ENCODE measurements at regions not wholly inside any gene's neighbourhood (a gene's known extent, or its start where the extent isn't known, plus 50 kb on each side); places are given as distances from the start of the nearest gene placed in this dataset.
A peak's percentile ranks its signal among the peaks of the same experiment; 100 is the strongest.

GRCh38 chr7:16204953-16205352 lies 216.4 kb downstream of the CRPPA start:
- TF ChIP-seq CTCF (IDR thresholded peaks at IDR 0.05; ENCODE audit: insufficient read depth, low read depth, low read length, missing control alignments), result no peak
- H3K4me3 ChIP-seq (ENCODE audit: low read length), result no peak overlapping the region
- DNase-seq (ENCODE audit: low read depth), result no peak

- H3K4me3 ChIP-seq (ENCODE audit: low read length), result no peak overlapping the region
- no peak for TF ChIP-seq CTCF (IDR thresholded peaks at IDR 0.05; ENCODE audit: insufficient read depth, low read depth, low read length, missing control alignments)
- DNase-seq (ENCODE audit: low read depth), result peak; percentile 66
Observed at GRCh38 chr7:16203065-16203464, 218.3 kb downstream of the CRPPA start.

GRCh38 chr7:16202303-16202702 lies 219.0 kb downstream of the CRPPA start:
- no peak for DNase-seq (ENCODE audit: low read depth)
- no peak overlapping the region for H3K4me3 ChIP-seq (ENCODE audit: low read length)
- no peak for TF ChIP-seq CTCF (IDR thresholded peaks at IDR 0.05; ENCODE audit: insufficient read depth, low read depth, low read length, missing control alignments)

- peak; percentile 57 for DNase-seq (ENCODE audit: low read depth)
- TF ChIP-seq CTCF (IDR thresholded peaks at IDR 0.05; ENCODE audit: insufficient read depth, low read depth, low read length, missing control alignments), result no peak
- no peak overlapping the region for H3K4me3 ChIP-seq (ENCODE audit: low read length)
Observed at GRCh38 chr7:16200591-16200990, 220.7 kb downstream of the CRPPA start.

GRCh38 chr7:16193631-16194030 lies 227.7 kb downstream of the CRPPA start:
- no peak for DNase-seq (ENCODE audit: low read depth)
- no peak overlapping the region for H3K4me3 ChIP-seq (ENCODE audit: low read length)
- no peak for TF ChIP-seq CTCF (IDR thresholded peaks at IDR 0.05; ENCODE audit: insufficient read depth, low read depth, low read length, missing control alignments)

GRCh38 chr7:16189026-16189715 lies 232.2 kb downstream of the CRPPA start:
- TF ChIP-seq CTCF (IDR thresholded peaks at IDR 0.05; ENCODE audit: insufficient read depth, low read depth, low read length, missing control alignments), result no peak
- DNase-seq (ENCODE audit: low read depth), result peak; percentile 31
- H3K4me3 ChIP-seq (ENCODE audit: low read length), result no peak overlapping the region

GRCh38 chr7:16187131-16187530 lies 234.2 kb downstream of the CRPPA start:
- DNase-seq (ENCODE audit: low read depth), result no peak
- H3K4me3 ChIP-seq (ENCODE audit: low read length), result no peak overlapping the region
- TF ChIP-seq CTCF (IDR thresholded peaks at IDR 0.05; ENCODE audit: insufficient read depth, low read depth, low read length, missing control alignments), result no peak
